Upper lobe of left lung (tissue), 4 donors: ENCODE measurements at regions not wholly inside any gene's neighbourhood (a gene's known extent, or its start where the extent isn't known, plus 50 kb on each side); places are given as distances from the start of the nearest gene placed in this dataset.

Source experiments
- CTCF ChIP-seq, 6 experiments: fragments of 450-650 bp in 4 of 6; fragments of 200-600 bp in 2 of 6; sonication (generic) in 2 of 6; IDR thresholded peaks; one replicate each; pipeline ENCODE4 v1.5.1; 2016 to 2019; ENCODE audit warnings: antibody characterized with exemption in 6 of 6
- EP300 ChIP-seq, 4 donors: sonication (generic); formaldehyde crosslinking; IDR thresholded peaks; one replicate each; pipeline ENCODE4 v1.5.1; 2017; ENCODE audit warnings: antibody characterized with exemption in 4 of 4, control low read depth in 2 of 4
- POLR2A ChIP-seq, 4 donors: fragments of 450-650 bp; IDR thresholded peaks; one replicate each; pipeline ENCODE4 v1.5.1; 2016 to 2017; ENCODE audit warnings: antibody characterized with exemption in 4 of 4, mild to moderate bottlenecking in 2 of 4
- POLR2AphosphoS5 ChIP-seq, 2 donors: sonication (generic); formaldehyde crosslinking; IDR thresholded peaks; one replicate each; pipeline ENCODE4 v1.5.1; 2017; ENCODE audit warnings: antibody characterized with exemption in 2 of 2

GRCh38 chr18:59799383-59800015, 100.3 kb upstream of the PMAIP1 start:
- TF ChIP-seq CTCF (IDR thresholded peaks at IDR 0.05), result no peak
- TF ChIP-seq POLR2A (IDR thresholded peaks at IDR 0.05), result no peak
- no peak for TF ChIP-seq EP300 (IDR thresholded peaks at IDR 0.05)
- no peak for TF ChIP-seq POLR2AphosphoS5 (IDR thresholded peaks at IDR 0.05)
